SU-DHL-6 (cell line): ENCODE measurements at regions not wholly inside any gene's neighbourhood (a gene's known extent, or its start where the extent isn't known, plus 50 kb on each side); places are given as distances from the start of the nearest gene placed in this dataset.

ENCODE experiments used
- H2AFZ ChIP-seq: fragments of 200-600 bp; sonication (generic); 2 replicates; pipeline ENCODE4 v1.6.1; 2014; ENCODE audit warnings: low read depth, mild to moderate bottlenecking, moderate library complexity, mixed read lengths, antibody characterized with exemption, low read length; ENCODE audit not compliant: severe bottlenecking
- H3F3A ChIP-seq: fragments of 200-600 bp; shearing (Covaris generic); 2 replicates; pipeline ENCODE4 v1.6.0; 2016; ENCODE audit warnings: antibody characterized with exemption, mild to moderate bottlenecking; ENCODE audit not compliant: insufficient read depth
- H3K27ac ChIP-seq: fragments of 200-600 bp; sonication (generic); 2 replicates; pipeline ENCODE4 v1.5.1; 2016; ENCODE audit warnings: low read depth, mild to moderate bottlenecking, low read length, moderate library complexity, mixed read lengths
- H3K27me3 ChIP-seq: fragments of 200-600 bp; sonication (generic), shearing (Covaris generic); 2 replicates; pipeline ENCODE4 v1.6.0; 2014; ENCODE audit warnings: mild to moderate bottlenecking, low read length
- H3K36me3 ChIP-seq: fragments of 200-600 bp; sonication (generic); 2 replicates; pipeline ENCODE4 v1.6.1; 2014; ENCODE audit warnings: mild to moderate bottlenecking, low read length, mixed read lengths
- H3K4me2 ChIP-seq: fragments of 300-600, 200-600 bp; shearing (Covaris generic), sonication (generic); 2 replicates; pipeline ENCODE4 v1.6.0; 2014; ENCODE audit warnings: low read length, low read depth, mild to moderate bottlenecking; ENCODE audit not compliant: poor library complexity, severe bottlenecking
- H3K4me3 ChIP-seq: fragments of 200-600 bp; sonication (generic); 2 replicates; pipeline ENCODE4 v1.5.1; 2014; ENCODE audit warnings: antibody characterized with exemption, low read length, mild to moderate bottlenecking, mixed read lengths; ENCODE audit not compliant: insufficient read depth, poor library complexity, severe bottlenecking
- H3K79me2 ChIP-seq: fragments of 200-600 bp; sonication (generic); 2 replicates; pipeline ENCODE4 v1.6.1; 2014; ENCODE audit warnings: mild to moderate bottlenecking, low read length, moderate library complexity; ENCODE audit not compliant: insufficient read depth
- H3K9ac ChIP-seq: fragments of 200-600 bp; sonication (generic); 2 replicates; pipeline ENCODE4 v1.7.0; 2014; ENCODE audit warnings: mild to moderate bottlenecking, low read length
- H3K9me2 ChIP-seq: fragments of 200-600 bp; sonication (generic); replicated peaks from 2 replicates; pipeline ENCODE4 v1.6.1; 2014; ENCODE audit warnings: low read length; ENCODE audit not compliant: insufficient read depth
- H3K9me3 ChIP-seq: fragments of 200-600 bp; sonication (generic); 2 replicates; pipeline ENCODE4 v1.6.1; 2014; ENCODE audit warnings: low read length, mixed read lengths; ENCODE audit not compliant: insufficient read depth
- H4K20me1 ChIP-seq: fragments of 200-600 bp; sonication (generic); 2 replicates; pipeline ENCODE4 v1.6.1; 2014; ENCODE audit warnings: low read depth, mild to moderate bottlenecking, antibody characterized with exemption, low read length, moderate library complexity, mixed read lengths
- CTCF ChIP-seq: fragments of 200-600 bp; sonication (generic); IDR thresholded peaks from one replicate; pipeline ENCODE4 v1.5.1; 2017; ENCODE audit warnings: antibody characterized with exemption, mild to moderate bottlenecking, low read length, moderate library complexity; ENCODE audit not compliant: insufficient read depth, poor library complexity, severe bottlenecking
- EZH2phosphoT487 ChIP-seq: fragments of 200-600 bp; sonication (generic), shearing (Covaris generic); conservative IDR thresholded peaks from 2 replicates; pipeline ENCODE4 v1.6.1; 2018; ENCODE audit warnings: mild to moderate bottlenecking, antibody characterized with exemption, low read length, moderate library complexity, mixed read lengths

DNA sequence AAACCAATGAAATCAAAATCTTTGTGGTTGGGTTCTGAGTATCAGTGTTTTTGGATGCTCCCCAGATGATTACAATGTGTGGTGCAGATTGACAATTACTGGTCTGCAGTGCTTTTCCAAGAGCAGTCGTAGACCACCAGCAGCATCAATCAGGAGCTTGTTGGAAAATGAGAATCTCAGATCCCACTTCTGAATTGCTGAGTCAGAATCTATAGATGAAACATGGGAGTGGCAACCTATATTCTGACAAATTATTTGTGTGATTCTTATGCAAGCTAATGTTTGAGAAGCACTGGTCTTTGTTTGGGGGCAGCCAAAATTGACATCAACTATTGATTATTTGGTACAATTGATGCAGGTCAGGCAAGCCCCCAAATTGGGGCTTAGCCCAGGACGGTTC is 539.9 kb upstream of the BTBD3 start:
- Histone ChIP-seq H3K4me3 (no peak overlapping the region), H2AFZ (no peak overlapping the region)

DNA sequence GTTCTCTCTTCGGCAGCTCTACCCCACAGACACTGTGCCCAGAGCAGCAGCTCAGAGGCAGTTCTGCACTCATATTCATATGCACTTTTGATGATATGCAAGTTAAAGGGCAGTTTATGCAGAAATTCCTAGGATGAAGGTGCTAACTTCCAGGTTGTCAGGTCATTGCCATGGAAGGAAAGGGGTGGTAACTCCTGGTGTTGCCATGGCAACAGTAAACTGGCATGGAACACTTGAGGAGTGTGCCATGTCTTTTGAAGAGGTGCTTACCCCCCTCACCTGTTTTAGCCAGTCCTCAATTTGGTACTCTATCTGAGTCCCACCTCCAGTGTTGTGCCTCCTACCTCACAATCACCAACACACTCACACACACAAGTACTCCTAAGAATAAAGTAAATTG is 539.4 kb upstream of the BTBD3 start:
- H3K9me2 ChIP-seq = no peaks in the 10 kb centered on the region
- TF ChIP-seq CTCF (no peak), EZH2phosphoT487 (no peak)
- no peaks in the 10 kb centered on the region for H3F3A ChIP-seq
- H2AFZ ChIP-seq = no peak overlapping the region
- no peaks in the 10 kb centered on the region for H3K79me2 ChIP-seq
- no peaks in the 10 kb centered on the region for H3K9me3 ChIP-seq
- H3K4me2 ChIP-seq = no peak overlapping the region
- H3K27me3 ChIP-seq = no peaks in the 10 kb centered on the region
- H3K9ac ChIP-seq = no peak overlapping the region
- H3K4me3 ChIP-seq = no peak overlapping the region
- H4K20me1 ChIP-seq = no peaks in the 10 kb centered on the region
- no peaks in the 10 kb centered on the region for H3K36me3 ChIP-seq
- H3K27ac ChIP-seq = no peak overlapping the region

More for the DNA sequence above, 539.9 kb upstream of the BTBD3 start:
- no peaks in the 10 kb centered on the region for H3K9me2 ChIP-seq
- no peak overlapping the region for H3K4me2 ChIP-seq
- H3K27ac ChIP-seq = no peak overlapping the region
- no peaks in the 10 kb centered on the region for H4K20me1 ChIP-seq
- H3F3A ChIP-seq = no peaks in the 10 kb centered on the region
- H3K9ac ChIP-seq = no peak overlapping the region
- H3K9me3 ChIP-seq = no peaks in the 10 kb centered on the region
- H3K36me3 ChIP-seq = no peaks in the 10 kb centered on the region
- H3K27me3 ChIP-seq = no peaks in the 10 kb centered on the region
- TF ChIP-seq EZH2phosphoT487 = no peak
- no peak for TF ChIP-seq CTCF
- H3K79me2 ChIP-seq = no peaks in the 10 kb centered on the region

- Histone ChIP-seq H3K9me3 (no peaks in the 10 kb centered on the region), H3K9ac (no peak overlapping the region), H2AFZ (no peak overlapping the region), H4K20me1 (no peaks in the 10 kb centered on the region), H3K9me2 (no peaks in the 10 kb centered on the region), H3K4me3 (no peak overlapping the region), H3K27me3 (no peaks in the 10 kb centered on the region), H3K36me3 (no peaks in the 10 kb centered on the region), H3K79me2 (no peaks in the 10 kb centered on the region), H3K4me2 (no peak overlapping the region), H3F3A (no peaks in the 10 kb centered on the region), H3K27ac (no peak overlapping the region)
- TF ChIP-seq EZH2phosphoT487 (no peak), CTCF (no peak)
These were observed 538.3 kb upstream of the BTBD3 start for GRCh38 chr20:11379257-11380011.
